Left forelimb (tissue), 1 donor: ENCODE measurements at regions not wholly inside any gene's neighbourhood (a gene's known extent, or its start where the extent isn't known, plus 50 kb on each side); places are given as distances from the start of the nearest gene placed in this dataset.
"Not testable (repeated sequence)": the region's sequence is repeated elsewhere in the genome, so short reads cannot be mapped to it uniquely, and the experiment has no call there.

ENCODE experiments used
- DNase-seq: peaks from one replicate; pipeline ENCODE4 v3.0.0-alpha.2; 2018; ENCODE audit warnings: low spot score

DNA sequence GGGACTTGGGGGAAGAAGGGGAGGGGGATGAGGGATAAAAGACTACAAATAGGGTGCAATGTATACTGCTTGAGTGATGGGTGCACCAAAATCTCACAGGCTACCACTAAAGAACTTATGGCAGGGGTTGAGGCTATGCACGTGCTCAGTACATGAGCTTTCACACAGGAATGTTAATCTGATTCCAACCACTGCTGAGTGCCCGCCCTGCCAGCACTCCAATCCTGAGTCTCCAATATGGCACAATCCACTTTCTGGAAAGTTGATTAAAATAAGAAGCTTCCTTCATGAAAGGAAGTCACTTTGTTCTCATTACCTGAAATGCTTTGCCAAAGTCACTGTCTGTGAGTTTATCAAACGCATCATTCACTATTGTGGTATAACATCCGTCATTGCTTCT is 463.0 kb downstream of the IRS2 start:
- DNase-seq, result no peak

DNA sequence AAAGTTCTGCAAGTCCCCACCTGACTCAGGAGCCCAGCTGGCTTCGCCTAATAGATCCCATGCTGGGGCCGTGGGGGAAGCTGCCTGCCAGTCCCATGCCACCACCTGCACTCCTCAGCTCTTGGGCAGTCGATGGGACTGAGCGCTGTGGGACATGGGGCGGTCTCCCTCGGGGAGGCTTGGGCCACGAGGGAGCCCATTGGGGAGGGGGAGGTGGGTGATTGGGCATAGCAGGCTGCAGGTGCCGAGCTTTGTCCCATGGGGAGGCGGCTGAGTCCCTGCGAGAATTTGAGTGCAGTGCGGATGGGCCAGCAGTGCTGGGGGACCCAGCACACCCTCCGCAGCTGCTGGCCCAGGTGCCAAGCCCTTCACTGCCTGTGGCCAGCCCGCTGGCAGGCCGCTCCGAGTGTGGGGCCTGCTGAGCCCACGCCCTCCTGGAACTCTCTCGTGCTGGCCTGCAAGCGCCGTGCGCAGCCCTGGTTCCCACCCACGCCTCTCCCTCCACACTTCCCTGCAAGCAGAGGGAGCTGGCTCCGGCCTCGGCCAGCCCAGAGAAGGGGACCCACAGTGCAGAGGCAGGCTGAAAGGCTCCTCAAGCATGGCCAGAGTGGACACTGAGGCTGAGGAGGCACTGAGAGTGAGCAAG is 467.3 kb downstream of the IRS2 start:
- no peak for DNase-seq

DNA sequence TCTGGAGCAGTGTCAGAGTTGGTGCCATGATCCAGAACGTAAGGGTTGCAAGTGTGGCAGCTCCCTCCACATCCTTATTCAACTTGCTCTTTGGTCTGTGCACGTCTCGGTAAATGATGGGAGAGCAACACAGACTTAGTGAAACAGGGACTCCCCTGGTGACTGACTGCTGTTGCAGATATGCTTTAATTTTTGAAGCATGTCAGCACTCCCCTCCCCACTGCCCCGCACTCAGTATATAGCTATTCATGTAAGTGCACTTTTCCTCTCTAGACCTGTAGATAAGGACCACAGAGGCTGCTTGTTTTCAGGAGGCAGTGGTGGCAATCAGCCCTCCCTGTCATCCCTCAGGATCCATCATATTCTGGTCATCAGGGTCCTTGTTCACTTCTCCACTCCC is 470.9 kb downstream of the IRS2 start:
- no peak for DNase-seq

DNA sequence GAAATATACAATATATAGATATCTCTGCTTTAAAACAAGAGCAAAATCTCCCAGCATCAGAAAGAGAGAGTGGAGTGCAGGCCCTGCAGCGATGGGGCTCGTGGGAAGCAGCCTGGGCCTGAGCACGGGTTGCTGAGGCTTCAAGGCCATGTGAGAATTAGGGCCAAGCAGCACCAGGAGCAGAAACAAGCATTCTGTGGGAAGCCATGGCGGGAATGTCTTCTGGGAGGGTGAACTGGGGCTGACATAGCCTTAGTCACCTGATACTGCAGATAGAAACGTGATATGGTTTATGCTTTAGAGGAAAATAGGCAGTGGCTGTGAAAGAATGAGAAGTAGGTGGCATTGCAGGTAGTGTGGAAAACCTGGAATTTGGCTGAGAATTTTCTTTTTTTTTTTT is 472.3 kb downstream of the IRS2 start:
- no peak for DNase-seq

DNA sequence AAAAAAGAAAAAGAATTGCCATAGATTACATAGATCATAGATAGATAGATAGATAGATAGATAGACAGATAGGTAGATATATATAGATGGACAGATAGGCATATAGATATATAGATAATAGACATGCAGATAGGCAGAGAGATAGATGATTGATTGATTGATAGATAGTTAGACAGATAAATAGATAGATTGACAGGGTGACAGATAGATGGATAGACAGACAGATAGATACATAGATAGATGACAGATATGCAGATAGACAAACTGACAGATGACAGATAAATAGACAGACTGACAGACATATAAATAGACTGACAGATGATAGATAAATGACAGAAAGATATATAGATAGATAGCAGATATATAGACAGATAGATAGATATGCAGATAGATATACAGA is 474.0 kb downstream of the IRS2 start:
- no peak for DNase-seq

DNA sequence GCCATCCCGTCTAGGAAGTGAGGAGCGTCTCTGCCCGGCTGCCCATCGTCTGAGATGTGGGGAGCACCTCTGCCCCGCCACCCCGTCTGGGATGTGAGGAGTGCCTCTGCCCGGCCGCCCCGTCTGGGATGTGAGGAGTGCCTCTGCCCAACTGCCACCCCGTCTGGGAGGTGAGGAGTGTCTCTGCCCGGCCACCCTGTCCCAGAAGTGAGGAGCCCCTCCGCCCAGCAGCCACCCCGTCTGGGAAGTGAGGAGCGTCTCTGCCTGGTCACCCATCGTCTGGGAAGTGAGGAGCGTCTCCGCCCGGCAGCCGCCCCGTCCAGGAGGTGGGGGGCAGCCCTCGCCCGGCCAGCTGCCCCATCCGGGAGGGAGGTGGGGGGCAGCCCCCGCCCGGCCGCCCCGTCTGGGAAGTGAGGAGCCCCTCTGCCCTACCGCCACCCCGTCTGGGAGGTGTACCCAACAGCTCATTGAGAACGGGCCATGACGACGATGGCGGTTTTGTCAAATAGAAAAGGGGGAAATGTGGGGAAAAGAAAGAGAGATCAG is 474.9 kb downstream of the IRS2 start:
- DNase-seq, result not testable (repeated sequence)

DNA sequence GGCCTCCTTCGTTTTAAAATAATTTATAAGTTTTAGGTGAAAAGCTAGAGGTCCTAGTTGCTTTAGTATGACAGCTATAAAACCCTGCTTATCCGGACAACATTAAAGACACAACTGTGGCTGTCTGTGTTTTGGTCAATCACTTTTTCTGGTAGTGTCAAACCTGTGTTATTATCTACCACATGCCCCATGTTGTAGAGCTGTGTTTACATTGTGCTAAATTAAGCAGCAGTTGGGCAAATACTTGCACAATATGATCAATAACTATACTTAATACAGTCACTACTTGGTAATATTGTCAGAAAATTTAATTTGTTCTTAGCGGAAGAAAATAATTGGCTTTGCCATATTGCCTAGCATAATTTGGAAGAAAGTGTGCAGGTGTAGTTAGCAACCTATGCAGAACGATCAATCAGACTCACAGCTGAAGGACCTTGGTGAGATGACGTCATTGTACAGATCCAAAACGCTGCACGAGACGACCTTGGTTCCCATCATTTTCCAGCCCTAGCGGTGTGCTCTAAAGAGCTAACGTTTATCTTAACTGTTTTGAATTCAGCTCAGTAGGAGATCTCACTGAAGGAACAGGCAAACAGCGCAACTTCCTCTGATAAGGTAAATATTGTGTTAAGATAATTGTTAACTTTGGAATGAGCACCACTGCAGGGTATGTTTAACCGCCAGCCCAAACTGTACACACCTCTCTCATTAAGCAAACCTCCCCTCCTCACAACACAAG is 476.6 kb downstream of the IRS2 start:
- no peak for DNase-seq

DNA sequence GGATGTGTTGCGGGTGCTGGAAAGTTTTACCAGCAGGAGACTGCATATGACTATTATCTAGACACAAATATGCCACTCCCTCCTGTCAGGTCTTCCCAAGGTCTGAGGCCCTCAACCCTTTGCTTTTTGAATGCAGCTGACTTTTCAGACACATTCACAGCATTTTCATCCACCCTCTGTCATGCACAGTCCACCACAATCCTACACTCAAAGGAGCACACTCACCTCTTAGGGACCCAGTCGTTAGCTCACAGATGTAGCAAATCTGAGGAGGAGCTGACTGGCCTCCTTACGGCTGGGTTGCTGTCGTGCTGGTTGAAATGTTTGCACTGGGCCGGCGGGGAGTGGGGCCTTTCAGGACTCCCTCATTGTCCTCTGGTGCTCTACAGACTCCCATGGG is 479.4 kb downstream of the IRS2 start:
- DNase-seq, result no peak

DNA sequence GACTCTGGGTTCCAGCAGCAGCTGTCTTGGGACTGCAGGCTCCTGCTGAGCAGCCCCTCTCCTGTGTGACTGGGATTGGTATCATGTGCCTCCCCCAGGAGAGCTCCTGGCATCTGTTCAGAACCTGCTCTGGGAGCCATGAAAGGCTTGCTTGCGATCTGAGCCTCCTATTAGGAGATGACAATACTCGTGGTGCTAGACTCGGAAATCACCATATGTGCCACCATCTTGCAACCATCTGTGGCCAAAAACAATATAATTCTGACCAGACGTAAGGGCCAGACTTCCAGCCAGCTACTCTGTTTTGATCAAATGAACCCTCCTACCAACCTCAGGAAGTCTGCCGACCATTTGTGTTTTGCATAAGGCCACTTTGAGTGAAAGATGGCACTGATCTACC is 484.7 kb downstream of the IRS2 start:
- no peak for DNase-seq

DNA sequence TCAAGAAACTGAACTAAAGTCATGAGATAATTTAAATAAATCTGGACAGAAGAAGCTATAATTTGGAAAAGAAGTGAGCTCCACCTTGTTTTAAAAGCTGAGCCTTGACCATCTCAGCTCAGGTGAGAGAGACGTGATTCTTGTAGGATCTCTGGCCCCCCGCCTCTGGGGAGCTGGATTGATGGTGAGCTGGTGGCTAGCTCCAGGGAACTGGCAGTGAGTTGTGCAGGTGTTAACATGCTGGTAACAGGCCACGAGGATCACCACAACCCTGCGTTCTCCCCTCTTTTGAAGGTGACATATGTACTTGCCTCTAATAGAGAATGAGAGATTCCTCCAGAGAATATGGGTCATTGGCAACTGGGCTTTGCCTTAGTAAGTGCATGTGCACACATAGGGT is 485.1 kb downstream of the IRS2 start:
- DNase-seq, result no peak

DNA sequence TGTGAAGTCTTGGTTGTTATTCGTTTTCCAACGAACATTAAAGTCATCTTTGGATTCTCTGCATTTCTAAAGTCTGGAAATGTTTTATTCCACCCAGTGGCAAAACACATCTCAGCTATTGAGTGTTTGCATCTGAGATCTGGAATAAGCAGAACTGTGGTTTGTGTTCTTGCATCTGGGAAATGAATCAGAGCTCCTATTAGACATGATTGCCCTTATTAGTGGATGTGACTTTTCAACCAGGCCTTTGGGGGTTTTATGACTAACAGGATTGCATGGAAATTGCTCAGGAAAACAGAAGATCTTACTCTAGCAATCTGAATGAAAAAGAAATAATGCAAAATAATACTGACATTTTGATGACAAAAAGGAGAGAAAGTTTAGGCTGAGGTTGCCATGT is 488.8 kb downstream of the IRS2 start:
- no peak for DNase-seq

DNA sequence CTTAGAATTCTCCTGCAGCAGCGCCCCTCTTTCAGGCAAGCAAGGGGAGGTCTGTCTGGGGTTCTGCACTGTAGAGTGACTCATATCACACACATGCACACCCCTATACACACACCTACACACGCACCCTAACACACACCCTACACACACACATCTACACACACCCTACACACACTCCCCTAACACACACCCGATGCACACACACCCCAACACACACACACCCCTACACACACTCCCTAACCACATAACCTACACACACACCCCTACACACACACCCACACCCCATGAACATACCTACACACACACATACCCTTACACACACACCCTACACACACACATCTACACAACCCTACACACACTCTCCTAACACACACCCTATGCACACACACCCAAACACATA is 493.2 kb downstream of the IRS2 start:
- DNase-seq, result no peak

DNA sequence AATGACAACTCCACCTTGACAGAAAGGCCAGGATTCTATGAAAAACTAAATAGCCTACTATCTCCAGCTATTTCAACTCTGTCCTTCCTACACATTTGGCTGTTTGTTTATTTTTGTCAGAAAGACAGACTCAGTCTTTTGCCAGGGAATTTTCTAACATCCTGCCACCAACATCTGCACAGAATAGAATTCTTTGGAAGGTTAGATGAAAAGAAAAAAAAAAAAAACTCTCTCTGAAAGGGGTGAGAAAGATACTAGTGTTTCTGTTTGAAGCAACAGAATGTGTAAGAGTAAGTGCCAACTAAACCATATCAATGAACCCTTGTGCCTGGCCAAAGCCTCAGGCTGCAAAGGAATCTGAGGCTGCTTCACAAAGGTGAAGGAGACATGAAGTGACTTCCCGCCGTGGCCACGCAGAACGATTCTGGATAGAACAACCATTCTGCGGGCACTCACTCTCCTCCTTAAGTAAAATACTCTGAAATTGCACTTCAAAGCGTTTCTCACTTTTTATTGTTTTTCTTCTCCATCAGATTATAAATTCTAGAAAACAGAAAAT is 498.2 kb downstream of the IRS2 start:
- DNase-seq, result no peak

DNA sequence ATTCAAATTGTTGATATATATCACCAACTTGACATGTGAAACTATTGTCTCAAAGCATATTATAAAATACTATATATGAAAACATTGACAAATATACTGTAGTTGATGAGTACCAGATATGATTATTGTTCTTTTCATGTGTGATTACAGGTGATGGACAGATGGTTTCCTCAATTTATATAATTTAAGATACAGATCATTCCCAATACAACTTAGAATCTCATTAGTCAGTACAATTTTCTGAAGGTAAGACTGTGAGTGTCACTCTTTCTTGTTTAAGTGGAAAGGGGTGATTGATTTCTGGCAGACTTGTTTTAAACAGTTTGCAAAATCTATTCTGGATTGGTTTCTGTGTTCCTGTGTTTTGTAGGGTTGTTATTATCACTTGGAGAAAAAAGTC is 498.8 kb downstream of the IRS2 start:
- no peak for DNase-seq

DNA sequence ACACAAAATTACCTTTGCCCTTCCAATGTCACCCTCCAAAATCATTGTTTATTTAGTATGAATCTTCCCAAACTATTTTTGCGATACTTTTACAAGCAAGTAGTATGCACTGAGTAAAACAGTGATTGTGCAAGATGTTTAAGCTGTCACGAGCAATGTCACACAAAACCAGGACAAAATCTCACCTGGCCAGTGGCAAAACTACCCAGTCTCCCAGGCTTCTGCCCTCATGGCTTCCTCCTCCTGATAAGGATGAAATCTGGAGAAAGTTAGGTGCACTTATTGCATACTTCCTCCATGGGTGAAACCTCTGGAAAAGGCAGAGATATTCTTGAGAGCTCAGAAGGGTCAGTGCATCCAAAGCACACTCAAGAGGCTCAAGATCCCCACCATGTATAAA is 500.8 kb downstream of the IRS2 start:
- DNase-seq, result no peak

DNA sequence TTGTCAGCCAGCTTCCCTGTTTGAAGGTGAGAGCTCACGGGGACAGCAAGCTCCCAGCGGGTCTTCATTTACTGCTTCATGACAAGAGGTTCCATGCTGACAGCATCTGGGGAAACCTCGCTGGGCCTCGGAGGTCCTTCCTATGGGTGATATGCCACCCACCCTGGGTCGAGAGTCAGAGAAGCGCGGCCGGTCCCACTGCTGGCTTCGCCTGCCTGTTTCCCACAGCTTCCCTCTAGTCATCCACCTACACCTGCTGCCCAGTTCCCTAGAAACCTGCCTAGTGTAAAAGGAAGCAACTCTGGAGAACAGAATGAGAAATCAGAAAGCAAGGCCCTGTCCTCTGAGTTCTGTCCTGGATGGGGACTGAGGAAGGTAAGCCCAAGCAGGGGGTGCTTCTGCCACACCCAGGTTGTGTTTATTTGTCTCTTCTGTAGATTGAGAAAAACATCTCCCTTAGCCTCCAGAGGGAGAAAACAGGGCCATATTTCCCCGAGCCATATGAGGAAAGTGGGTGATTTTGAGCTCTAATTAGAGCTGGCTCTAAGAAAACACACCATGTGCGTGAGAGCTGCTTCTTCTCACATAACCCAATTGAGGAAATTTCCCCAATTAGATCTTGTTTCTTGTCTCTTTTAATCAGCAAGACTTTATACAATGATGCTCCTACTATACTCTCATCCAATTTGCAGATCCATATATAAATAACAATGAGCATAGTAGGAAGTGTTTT is 504.3 kb downstream of the IRS2 start:
- DNase-seq, result no peak

DNA sequence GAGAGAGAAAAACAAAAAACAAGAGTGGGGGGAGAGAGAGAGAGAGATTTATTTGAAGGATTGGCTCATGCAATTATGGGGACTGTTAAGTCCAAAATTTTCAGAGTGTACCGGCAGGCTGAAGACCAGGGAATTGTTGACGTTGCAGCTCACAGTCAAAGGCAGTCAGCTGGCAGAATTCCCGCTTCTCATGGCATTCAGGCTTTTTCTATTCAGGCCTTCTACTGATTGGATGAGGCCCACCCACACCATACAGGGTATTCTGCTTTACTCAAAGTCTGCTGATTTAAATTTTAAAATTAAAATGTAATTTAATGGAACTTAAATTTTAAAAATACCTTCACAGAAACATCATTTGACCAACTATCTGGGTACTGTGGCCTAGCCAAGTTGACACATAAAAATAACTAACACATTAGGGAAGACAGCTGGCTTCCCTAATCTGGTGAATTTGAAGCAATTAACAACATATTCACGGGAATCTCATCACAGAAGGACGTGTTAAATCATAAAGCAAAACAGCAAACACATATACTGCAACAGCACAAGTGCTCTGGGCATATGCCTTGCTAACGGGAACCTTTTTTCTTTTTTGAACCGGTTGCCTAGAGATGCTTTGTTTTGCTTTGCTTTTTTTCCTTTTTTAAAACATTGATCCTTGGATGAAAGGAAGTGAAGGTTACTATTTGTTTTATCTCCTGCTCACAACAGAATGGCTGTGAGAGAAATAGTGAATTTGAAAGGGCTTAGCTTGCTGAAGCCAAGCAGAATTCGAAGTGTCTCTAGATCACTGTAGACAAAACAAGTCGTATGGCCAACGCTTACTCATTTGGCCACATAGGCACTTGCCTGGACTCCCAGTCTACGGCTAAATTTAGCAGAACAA is 505.1 kb downstream of the IRS2 start:
- no peak for DNase-seq

DNA sequence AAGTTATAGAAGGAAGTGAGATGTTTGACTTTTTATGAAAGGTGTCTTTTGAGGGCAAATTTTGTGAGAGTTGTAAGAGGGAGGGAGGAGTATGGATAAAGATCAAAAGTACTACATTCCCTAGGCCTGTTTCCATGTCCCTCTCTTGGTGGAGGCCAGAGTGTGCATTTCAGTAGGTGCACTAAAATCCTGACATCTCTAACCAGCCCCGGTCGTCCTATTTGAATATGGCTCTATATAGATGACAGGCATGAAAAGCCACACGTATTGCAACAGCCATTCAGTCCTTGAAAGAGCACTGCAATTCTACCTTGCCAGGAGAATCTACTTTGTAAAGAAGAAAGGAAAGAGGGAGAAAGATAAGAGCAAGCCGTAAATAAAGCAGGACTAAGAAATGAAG is 510.1 kb downstream of the IRS2 start:
- DNase-seq, result no peak

DNA sequence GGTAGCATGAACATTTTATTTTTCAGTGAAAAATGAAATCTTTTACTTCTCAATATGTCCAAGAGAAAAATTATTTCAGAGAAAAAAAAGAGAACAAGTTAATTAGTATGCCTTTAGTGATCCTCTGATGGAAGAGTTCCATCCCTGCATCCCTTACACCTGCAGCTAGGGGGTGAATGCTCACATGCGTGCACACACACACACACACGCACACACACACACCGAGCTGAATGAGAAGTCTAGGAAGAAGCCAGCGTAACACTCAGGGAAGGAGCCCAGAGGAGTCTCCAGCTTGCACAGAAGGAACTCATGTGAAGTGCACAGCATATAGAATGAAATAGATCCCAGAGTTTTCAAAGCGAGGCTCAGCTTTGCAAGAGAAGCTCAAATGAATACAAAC is 510.5 kb downstream of the IRS2 start:
- no peak for DNase-seq

DNA sequence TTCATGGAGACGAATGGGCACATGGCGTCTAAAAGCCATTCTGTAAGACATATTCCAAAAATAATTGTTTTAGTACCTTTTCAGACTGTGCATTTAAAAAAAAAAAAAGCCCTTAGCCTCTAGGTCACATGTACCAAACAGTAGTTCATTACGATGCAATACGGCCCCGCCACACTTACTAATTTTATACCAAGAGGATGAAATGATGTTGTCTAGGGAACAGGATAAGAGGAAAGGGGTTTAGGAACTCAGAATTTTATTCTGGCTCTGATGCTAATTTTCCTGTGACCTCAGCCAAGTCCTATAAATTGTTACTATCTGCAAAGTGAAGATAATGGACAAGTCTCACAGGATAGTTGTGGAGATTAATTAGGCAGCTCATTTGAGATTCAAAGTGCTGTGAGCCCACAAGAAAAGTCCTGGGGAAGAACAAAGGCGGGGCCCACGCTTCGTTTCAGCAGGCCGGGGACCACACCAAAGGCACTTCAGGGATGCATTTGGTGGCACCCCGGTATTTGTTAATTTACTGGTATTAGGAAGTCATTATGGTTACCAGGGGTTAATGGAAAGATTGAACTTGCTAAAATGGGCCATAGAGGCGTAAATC is 511.1 kb downstream of the IRS2 start:
- DNase-seq, result no peak

DNA sequence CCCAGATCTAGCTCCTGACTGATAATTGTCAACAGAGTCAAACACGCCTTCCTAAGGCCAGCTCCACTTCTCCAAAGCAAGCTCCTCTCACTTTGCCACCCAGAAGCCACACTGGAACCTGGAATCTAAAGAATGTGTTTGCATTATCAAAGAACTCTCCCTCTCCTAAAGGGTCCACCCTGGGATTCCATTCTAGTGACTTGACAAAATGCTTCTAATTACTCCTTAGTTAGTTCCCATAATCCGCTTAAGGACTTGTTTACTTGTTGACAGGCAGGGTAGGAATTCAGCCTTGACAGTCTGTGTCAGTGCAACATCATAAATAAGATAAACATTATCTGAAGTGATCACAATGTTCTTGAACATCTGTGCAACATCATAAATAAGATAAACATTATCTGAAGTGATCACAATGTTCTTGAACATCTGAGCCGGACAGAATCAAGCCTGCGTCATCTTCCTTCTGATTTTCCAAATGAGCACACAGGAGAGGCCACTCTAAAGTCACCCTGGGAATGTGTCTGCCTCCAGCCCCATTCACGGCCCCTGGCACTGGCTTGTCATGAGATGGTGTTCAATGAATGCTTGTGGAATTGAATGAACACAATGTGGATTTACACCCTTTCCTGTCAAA is 512.1 kb downstream of the IRS2 start:
- no peak for DNase-seq
